Panc1 (cell line): ENCODE measurements at regions not wholly inside any gene's neighbourhood (a gene's known extent, or its start where the extent isn't known, plus 50 kb on each side); places are given as distances from the start of the nearest gene placed in this dataset.

ENCODE experiments used
- CTCF ChIP-seq: fragments of 450-650 bp; IDR thresholded peaks from 2 replicates; pipeline ENCODE4 v1.5.1; 2017; ENCODE audit warnings: mild to moderate bottlenecking
- SIN3A ChIP-seq: IDR thresholded peaks from 2 replicates; pipeline ENCODE4 v1.6.1; 2012; ENCODE audit warnings: low read depth, mild to moderate bottlenecking, low read length, moderate library complexity, borderline replicate concordance; ENCODE audit not compliant: insufficient read depth
- TCF7L2 ChIP-seq: IDR thresholded peaks from 2 replicates; pipeline ENCODE4 v1.6.1; 2011; ENCODE audit warnings: mild to moderate bottlenecking, low read depth, low read length, inconsistent platforms

- no peak for TF ChIP-seq CTCF
- no peak for TF ChIP-seq TCF7L2
- no peak for TF ChIP-seq SIN3A
Observed at GRCh38 chr1:47708658-47709018, 270.8 kb downstream of the FOXD2 start.
